Gastrocnemius medialis (tissue), 4 donors: ENCODE measurements at regions not wholly inside any gene's neighbourhood (a gene's known extent, or its start where the extent isn't known, plus 50 kb on each side); places are given as distances from the start of the nearest gene placed in this dataset.

Experiments
- ATAC-seq, 2 donors: fragments of 150-250 bp; one replicate each; pipeline ENCODE4 v1.9.1; 2016
- DNase-seq, 2 donors: peaks; one replicate each; pipeline ENCODE4 v3.0.0-alpha.2; 2019
- H3K27ac ChIP-seq, 4 donors: fragments of 200-600 bp; sonication (generic); 1 replicate in 1 of 4; 2 replicates in 3 of 4; pipeline ENCODE4 v1.5.1; 2016 to 2018; ENCODE audit warnings: mild to moderate bottlenecking in 2 of 4, moderate library complexity in 1 of 4
- H3K27me3 ChIP-seq, 3 donors: fragments of 200-600 bp; sonication (generic) in 2 of 3; 1 replicate in 1 of 3; 2 replicates in 2 of 3; pipeline versions ENCODE4 v1.5.1 to v1.6.0; 2016 to 2019; ENCODE audit warnings: mild to moderate bottlenecking in 1 of 3, moderate library complexity in 1 of 3
- H3K36me3 ChIP-seq, 2 donors: fragments of 200-600 bp; sonication (generic) in 1 of 2; one replicate each; pipeline ENCODE4 v1.5.1; 2017 to 2018
- H3K4me1 ChIP-seq, 2 donors: fragments of 200-600 bp; sonication (generic) in 1 of 2; one replicate each; pipeline ENCODE4 v1.5.1; 2016 to 2017; ENCODE audit warnings: mild to moderate bottlenecking in 2 of 2
- H3K4me3 ChIP-seq, 4 donors: fragments of 200-600 bp; sonication (generic) in 3 of 4; 1 replicate in 1 of 4; 2 replicates in 3 of 4; pipeline ENCODE4 v1.5.1; 2016 to 2019; ENCODE audit warnings: mild to moderate bottlenecking in 2 of 4
- H3K9me3 ChIP-seq, 3 donors: fragments of 200-600 bp; sonication (generic) in 2 of 3; 1 replicate in 1 of 3; 2 replicates in 2 of 3; pipeline ENCODE4 v1.5.1; 2016 to 2019
- CTCF ChIP-seq, 5 experiments: fragments of 450-650 bp in 3 of 5; fragments of 200-600 bp in 2 of 5; sonication (generic) in 2 of 5; IDR thresholded peaks in 4 of 5; conservative IDR thresholded peaks in 1 of 5; 1 replicate in 4 of 5; 2 replicates in 1 of 5; pipeline ENCODE4 v1.5.1; 2016 to 2019; ENCODE audit warnings: antibody characterized with exemption in 5 of 5, mild to moderate bottlenecking in 3 of 5, moderate library complexity in 3 of 5
- POLR2A ChIP-seq, 2 donors: fragments of 450-650 bp; IDR thresholded peaks; one replicate each; pipeline ENCODE4 v1.6.1; 2017; ENCODE audit warnings: antibody characterized with exemption in 2 of 2, mild to moderate bottlenecking in 2 of 2, moderate library complexity in 2 of 2
- in situ Hi-C, 4 donors: fragments of 200-750 bp; cut with MboI; loops; one replicate each; pipeline versions ENCODE4 v1.15.0 to v1.8.0; 2017; ENCODE audit warnings: low sequenced_read_pairs in 4 of 4
- intact Hi-C: fragments of 100-400 bp; cut with DNase I; formaldehyde crosslinking; loops from one replicate; pipeline ENCODE4 v1.15.1; 2023; ENCODE audit warnings: low total_unique reads

- TF ChIP-seq POLR2A (IDR thresholded peaks at IDR 0.05) (no peak), CTCF (IDR thresholded peaks at IDR 0.05 in 4 of 5, conservative IDR thresholded peaks at IDR 0.05 in 1 of 5) (no peak)
- DNase-seq = no peak
- H3K36me3 ChIP-seq = no peaks in the 10 kb centered on the region
- no peak overlapping the region for H3K4me3 ChIP-seq
- H3K27me3 ChIP-seq = no peaks in the 10 kb centered on the region
- in situ Hi-C loops (no loop called here), intact Hi-C loops (no loop called here)
- no peak overlapping the region for H3K27ac ChIP-seq
- no peaks in the 10 kb centered on the region for H3K9me3 ChIP-seq
- no peak for ATAC-seq
- no peaks in the 10 kb centered on the region for H3K4me1 ChIP-seq
Observed at GRCh38 chr7:20033621-20034400, 183.4 kb downstream of the MACC1 start.

GRCh38 chr7:20032741-20033140, 184.4 kb downstream of the MACC1 start:
- no peak overlapping the region for H3K27ac ChIP-seq
- TF ChIP-seq CTCF (IDR thresholded peaks at IDR 0.05 in 4 of 5, conservative IDR thresholded peaks at IDR 0.05 in 1 of 5) (no peak), POLR2A (IDR thresholded peaks at IDR 0.05) (no peak)
- H3K9me3 ChIP-seq = no peaks in the 10 kb centered on the region
- in situ Hi-C loops (no loop called here), intact Hi-C loops (no loop called here)
- H3K36me3 ChIP-seq = no peaks in the 10 kb centered on the region
- no peak for DNase-seq
- no peak overlapping the region for H3K4me3 ChIP-seq
- no peaks in the 10 kb centered on the region for H3K27me3 ChIP-seq
- H3K4me1 ChIP-seq = no peaks in the 10 kb centered on the region
- ATAC-seq = no peak

GRCh38 chr7:20030915-20031362, 186.2 kb downstream of the MACC1 start:
- no peak for ATAC-seq
- in situ Hi-C loops = no loop called here
- no peak for TF ChIP-seq CTCF (IDR thresholded peaks at IDR 0.05 in 4 of 5, conservative IDR thresholded peaks at IDR 0.05 in 1 of 5)
- no peak for TF ChIP-seq POLR2A (IDR thresholded peaks at IDR 0.05)

GRCh38 chr7:20030417-20030816, 186.8 kb downstream of the MACC1 start:
- H3K4me1 ChIP-seq = no peaks in the 10 kb centered on the region
- intact Hi-C loops (no loop called here), in situ Hi-C loops (no loop called here)
- no peak overlapping the region for H3K4me3 ChIP-seq
- H3K27me3 ChIP-seq = no peaks in the 10 kb centered on the region
- no peak for TF ChIP-seq CTCF (IDR thresholded peaks at IDR 0.05 in 4 of 5, conservative IDR thresholded peaks at IDR 0.05 in 1 of 5)
- TF ChIP-seq POLR2A (IDR thresholded peaks at IDR 0.05) = no peak
- H3K36me3 ChIP-seq = no peaks in the 10 kb centered on the region
- no peak for DNase-seq
- no peaks in the 10 kb centered on the region for H3K9me3 ChIP-seq
- H3K27ac ChIP-seq = no peak overlapping the region
- no peak for ATAC-seq

More at GRCh38 chr7:20030915-20031362, 186.2 kb downstream of the MACC1 start:
- Histone ChIP-seq H3K9me3 (no peaks in the 10 kb centered on the region), H3K4me3 (no peak overlapping the region), H3K36me3 (no peaks in the 10 kb centered on the region), H3K4me1 (no peaks in the 10 kb centered on the region), H3K27ac (no peak overlapping the region), H3K27me3 (no peaks in the 10 kb centered on the region)
- DNase-seq = no peak
- intact Hi-C loops = no loop called here
